AG09319 (cell line): ENCODE measurements at regions not wholly inside any gene's neighbourhood (a gene's known extent, or its start where the extent isn't known, plus 50 kb on each side); places are given as distances from the start of the nearest gene placed in this dataset.

ENCODE experiments used
- DNase-seq: peaks from one replicate; pipeline ENCODE4 v3.0.0-alpha.2; 2010; ENCODE audit warnings: low read depth; ENCODE audit errors: extremely low read depth
- CTCF ChIP-seq: IDR thresholded peaks from 2 replicates; pipeline ENCODE4 v1.5.1; 2011; ENCODE audit warnings: low read depth, mild to moderate bottlenecking, inconsistent platforms, low read length, moderate library complexity

GRCh38 chr10:78814407-78814806 is 254.4 kb upstream of the ZMIZ1 start:
- DNase-seq, result no peak
- no peak for TF ChIP-seq CTCF

- TF ChIP-seq CTCF, result no peak
- DNase-seq, result no peak
Measured at GRCh38 chr10:78815702-78816334, 252.9 kb upstream of the ZMIZ1 start.

- no peak for TF ChIP-seq CTCF
- peak; percentile 7 for DNase-seq
Measured at GRCh38 chr10:78817361-78817760, 251.4 kb upstream of the ZMIZ1 start.

- TF ChIP-seq CTCF, result no peak
- DNase-seq, result no peak
Measured at GRCh38 chr10:78817804-78818203, 251.0 kb upstream of the ZMIZ1 start.

- DNase-seq, result no peak
- no peak for TF ChIP-seq CTCF
Measured at GRCh38 chr10:78819361-78820006, 249.3 kb upstream of the ZMIZ1 start.

GRCh38 chr10:78820007-78820362 is 248.8 kb upstream of the ZMIZ1 start:
- TF ChIP-seq CTCF, result no peak
- DNase-seq, result no peak

GRCh38 chr10:78821052-78821451 is 247.7 kb upstream of the ZMIZ1 start:
- no peak for TF ChIP-seq CTCF
- DNase-seq, result no peak
